IPS-NIHi7 (cell line): ENCODE measurements at regions not wholly inside any gene's neighbourhood (a gene's known extent, or its start where the extent isn't known, plus 50 kb on each side); places are given as distances from the start of the nearest gene placed in this dataset.

ENCODE experiments used
- DNase-seq: peaks from one replicate; pipeline ENCODE4 v3.0.0; 2012; ENCODE audit warnings: mixed read lengths; ENCODE audit errors: extremely low spot score

DNA sequence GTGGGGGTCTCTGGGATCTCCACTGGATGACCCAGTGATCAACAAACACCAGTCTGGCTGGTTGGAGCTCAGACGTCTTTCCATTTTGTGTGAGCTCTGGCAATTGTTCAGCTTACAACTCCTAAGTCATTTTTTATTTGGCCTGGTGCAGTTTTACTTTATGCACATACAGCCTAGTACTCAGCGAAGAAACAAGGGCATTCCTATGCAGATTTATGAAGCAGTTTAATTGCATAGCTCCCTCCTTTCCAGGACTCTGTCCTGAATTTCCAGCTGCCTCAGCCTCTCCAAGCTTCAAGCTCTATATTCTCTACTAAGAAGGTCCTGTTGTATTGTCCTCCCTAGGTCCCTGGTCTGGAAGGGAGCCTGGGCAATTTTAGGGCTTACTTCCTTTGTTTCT lies 145.6 kb upstream of the GALNT17 start:
- DNase-seq, result no peak

DNA sequence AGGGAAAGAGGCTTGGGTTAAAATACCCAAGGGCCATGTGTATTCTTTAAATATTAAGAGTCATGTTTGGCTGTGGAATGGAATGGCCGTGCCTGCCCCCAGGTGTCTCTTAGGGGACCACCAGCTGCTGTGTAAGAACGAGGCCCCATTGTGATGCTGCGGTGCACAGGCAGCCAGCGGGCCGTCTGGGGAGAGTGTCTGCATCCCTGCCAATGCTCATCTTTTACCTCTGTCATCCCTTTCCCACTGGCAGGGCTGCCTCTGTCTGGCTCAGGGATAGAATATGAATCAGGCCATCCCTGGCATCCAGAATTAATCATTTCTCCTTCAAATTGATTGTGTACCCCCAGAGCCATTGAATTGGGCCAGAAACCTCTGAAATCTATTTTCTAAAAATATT lies 137.8 kb upstream of the GALNT17 start:
- DNase-seq, result no peak

GRCh38 chr7:70997261-70997660 lies 134.7 kb upstream of the GALNT17 start:
- DNase-seq, result no peak

- DNase-seq, result no peak
Observed at GRCh38 chr7:71005109-71005508, 126.8 kb upstream of the GALNT17 start.

DNA sequence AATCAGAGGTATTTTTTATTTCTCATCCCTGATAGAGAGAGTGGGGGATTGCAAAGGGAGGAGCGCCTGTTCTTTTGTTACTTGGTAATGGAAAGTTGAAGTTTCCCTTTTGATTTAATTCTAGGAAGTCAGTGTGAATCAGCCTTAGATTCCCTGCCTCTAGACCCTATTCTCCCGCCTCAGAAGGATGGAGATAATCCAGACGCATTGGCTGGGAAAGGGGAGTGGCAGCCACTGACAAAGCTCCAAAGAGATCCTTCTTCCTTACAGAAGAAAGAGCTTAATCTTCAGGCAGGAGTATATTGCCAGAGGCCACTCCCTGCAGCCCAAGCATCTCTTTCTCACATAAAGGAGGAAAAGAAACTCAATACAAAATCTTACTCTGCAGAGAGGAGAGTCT lies 122.3 kb upstream of the GALNT17 start:
- no peak for DNase-seq

- DNase-seq, result no peak
Observed at GRCh38 chr7:71015252-71015900, 116.6 kb upstream of the GALNT17 start.

DNA sequence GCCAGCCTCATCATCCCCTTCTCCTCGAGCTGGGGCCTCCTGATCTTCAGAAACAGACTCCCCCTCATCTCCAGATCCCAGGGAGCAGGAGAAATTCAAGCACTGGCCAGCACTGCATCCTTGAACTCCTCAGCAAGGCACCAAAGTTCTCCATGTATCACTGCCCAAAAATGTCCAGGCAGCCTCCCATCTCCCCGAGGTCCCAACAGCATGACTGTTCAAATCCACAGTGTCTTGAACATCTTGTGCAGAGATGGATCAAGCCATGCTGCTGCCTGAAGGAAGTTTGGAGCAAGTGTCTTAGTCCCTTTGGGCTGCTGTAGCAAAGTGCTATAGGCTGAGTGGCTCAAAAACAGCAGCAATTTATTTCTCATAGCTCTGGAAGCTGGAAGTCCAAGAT lies 115.5 kb upstream of the GALNT17 start:
- no peak for DNase-seq

DNA sequence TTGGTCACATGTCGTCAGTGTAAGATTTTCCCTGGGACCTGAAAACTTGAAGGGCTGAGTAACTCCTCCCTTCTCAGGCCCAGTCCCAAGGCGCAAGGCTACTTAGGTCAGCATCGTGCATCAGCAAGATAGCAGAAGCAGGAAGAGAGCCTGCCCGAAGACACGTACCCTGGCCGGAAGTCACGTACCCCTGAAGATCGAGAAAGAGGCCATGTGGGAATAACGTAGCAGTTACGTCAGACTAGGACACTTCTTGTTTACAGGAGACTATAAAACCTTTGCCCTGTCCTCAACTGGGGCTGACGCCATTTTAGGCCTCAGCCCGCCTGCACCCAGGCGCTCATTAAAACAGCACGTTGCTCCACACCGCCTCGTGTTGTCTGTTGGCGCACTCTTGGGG lies 114.3 kb upstream of the GALNT17 start:
- DNase-seq, result no peak

DNA sequence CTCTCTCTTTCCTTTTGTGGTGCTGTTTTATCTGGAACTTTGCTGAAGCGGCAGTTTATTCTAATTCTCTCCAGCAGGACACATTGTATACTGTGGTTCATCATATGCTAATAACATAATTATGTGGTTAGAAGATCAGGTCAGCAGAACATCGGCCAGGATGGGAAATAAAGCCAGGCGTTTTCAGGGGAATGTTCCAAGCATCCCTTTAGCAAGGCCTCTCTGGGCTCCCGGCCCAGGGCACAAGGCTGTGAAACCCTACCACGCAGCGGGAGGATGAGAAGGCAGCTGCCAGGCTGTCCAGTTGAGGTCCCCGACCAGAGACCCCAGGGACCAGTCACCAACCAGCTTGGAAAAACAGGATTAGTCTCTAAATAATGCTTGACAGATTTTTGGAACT lies 112.2 kb upstream of the GALNT17 start:
- DNase-seq, result no peak

DNA sequence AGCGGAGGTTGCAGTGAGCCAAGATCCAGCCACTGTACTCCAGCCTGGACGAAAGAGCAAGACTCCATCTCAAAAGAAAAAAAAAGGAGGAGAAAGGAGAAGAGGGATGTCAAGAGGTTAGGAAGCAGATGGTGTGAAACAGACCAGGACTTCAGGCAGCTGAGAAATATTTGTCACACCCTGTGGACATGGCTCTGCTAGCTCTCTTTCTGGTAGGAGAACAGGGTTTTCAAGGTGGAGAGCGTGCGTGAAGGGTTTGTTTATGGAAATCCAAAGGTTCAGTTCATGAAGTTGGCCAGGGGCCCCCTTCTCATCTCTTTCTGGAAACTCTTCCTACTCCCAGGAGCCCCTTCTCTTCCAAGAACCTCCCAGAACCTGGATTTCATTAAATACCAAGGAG lies 110.8 kb upstream of the GALNT17 start:
- no peak for DNase-seq

GRCh38 chr7:71026680-71027079 lies 105.3 kb upstream of the GALNT17 start:
- no peak for DNase-seq

DNA sequence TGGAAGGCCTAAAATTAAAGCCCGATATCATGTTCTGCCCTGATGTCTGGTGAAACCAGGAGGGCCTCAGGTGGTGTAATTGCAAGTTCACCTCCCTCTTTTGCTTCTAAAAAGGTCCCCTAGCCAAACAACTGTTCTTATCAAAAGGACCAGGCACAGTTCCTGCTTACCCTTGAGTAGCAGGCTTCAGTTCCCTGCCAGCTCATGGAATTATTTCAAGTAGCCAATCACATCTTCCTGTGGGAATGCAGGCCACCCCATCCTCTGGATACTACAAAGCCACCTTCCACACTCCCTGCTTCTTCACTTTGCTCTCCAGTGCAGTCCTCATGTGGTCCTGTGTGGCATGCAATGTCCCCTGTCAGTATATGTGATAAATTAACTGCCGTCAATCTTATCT lies 97.7 kb upstream of the GALNT17 start:
- no peak for DNase-seq

DNA sequence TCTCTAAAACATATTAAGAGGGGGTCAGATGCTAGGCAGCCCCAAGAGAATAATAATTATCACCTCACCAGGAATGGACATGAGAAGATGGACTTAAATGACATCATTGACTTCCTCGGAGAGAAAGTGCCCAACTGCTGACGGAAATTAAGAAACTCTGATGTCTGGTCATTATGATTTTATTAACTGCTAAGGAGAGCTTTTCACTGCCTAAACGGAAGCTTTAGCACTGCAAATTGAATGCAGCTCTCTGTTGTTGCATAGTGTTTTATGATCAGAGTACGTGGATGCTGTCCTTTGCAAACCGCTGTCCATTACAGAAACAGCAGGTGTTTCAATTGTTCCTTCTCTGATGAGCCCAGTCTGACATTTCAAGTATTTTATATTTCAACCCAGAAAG lies 89.4 kb upstream of the GALNT17 start:
- DNase-seq, result no peak

- DNase-seq, result no peak
Observed at GRCh38 chr7:71050492-71050891, 81.5 kb upstream of the GALNT17 start.

GRCh38 chr7:71055504-71055903 lies 76.4 kb upstream of the GALNT17 start:
- no peak for DNase-seq

DNA sequence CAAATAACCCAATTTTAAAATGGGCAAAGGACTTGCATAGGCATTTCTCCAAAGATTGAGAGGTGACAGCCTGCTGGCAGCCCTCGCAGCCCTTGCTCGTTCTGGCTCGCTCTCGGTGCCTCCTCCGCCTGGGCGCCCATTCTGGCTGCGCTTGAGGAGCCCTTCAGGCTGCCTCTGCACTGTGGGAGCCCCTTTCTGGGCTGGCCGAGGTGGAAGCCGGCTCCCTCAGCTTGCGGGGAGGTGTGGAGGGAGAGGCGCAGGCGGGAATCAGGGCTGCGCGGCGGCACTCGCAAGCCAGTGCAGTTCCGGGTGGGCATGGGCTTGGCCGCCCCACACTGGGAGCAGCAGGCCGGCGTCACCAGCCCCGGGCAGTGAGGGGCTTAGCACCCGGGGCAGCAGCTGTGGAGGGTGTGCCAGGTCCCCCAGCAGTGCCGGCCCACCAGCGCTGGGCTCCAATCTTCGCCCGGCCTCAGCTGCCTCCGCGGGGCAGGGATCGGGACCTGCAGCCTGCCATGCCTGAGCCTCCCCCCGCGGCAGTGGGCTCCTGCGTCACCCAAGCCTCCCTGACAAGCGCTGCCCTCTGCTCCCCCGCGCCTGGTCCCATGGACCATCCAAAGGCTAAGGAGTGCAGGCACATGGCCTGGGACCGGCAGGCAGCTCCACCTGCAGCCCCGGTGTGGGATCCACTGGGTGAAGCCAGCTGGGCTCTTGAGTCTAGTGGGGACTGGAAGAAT lies 54.0 kb upstream of the GALNT17 start:
- no peak for DNase-seq
